IMR-90 (cell line): ENCODE measurements at regions not wholly inside any gene's neighbourhood (a gene's known extent, or its start where the extent isn't known, plus 50 kb on each side); places are given as distances from the start of the nearest gene placed in this dataset.

Source experiments
- CEBPB ChIP-seq: IDR thresholded peaks from 2 replicates; pipeline ENCODE4 v1.6.1; 2012; ENCODE audit warnings: low read depth, low read length, improper control_type of control experiment
- CTCF ChIP-seq: conservative IDR thresholded peaks from 2 replicates; pipeline ENCODE4 v1.5.1; 2012; ENCODE audit warnings: mild to moderate bottlenecking, low read depth, low read length, improper control_type of control experiment
- MAZ ChIP-seq: IDR thresholded peaks from 2 replicates; pipeline ENCODE4 v1.6.1; 2012; ENCODE audit warnings: low read depth, mild to moderate bottlenecking, low read length, improper control_type of control experiment, moderate library complexity, borderline replicate concordance
- POLR2A ChIP-seq: IDR thresholded peaks from 2 replicates; pipeline ENCODE4 v1.6.1; 2012; ENCODE audit warnings: mild to moderate bottlenecking, low read depth, low read length
- RCOR1 ChIP-seq: IDR thresholded peaks from 2 replicates; pipeline ENCODE4 v1.6.1; 2012; ENCODE audit warnings: mild to moderate bottlenecking, low read length, improper control_type of control experiment; ENCODE audit not compliant: insufficient replicate concordance
- RFX5 ChIP-seq: IDR thresholded peaks from 2 replicates; pipeline ENCODE4 v1.8.0; 2012; ENCODE audit warnings: low read depth, mild to moderate bottlenecking, low read length, moderate library complexity
- SMC3 ChIP-seq: fragments of 150-350 bp; IDR thresholded peaks from 2 replicates; pipeline ENCODE4 v1.6.1; 2016; ENCODE audit warnings: low read depth, mild to moderate bottlenecking, antibody characterized with exemption, low read length, moderate library complexity
- USF2 ChIP-seq: fragments of 150-350 bp; IDR thresholded peaks from 2 replicates; pipeline ENCODE4 v1.6.1; 2017; ENCODE audit warnings: mild to moderate bottlenecking, antibody characterized with exemption, low read length, low read depth

DNA sequence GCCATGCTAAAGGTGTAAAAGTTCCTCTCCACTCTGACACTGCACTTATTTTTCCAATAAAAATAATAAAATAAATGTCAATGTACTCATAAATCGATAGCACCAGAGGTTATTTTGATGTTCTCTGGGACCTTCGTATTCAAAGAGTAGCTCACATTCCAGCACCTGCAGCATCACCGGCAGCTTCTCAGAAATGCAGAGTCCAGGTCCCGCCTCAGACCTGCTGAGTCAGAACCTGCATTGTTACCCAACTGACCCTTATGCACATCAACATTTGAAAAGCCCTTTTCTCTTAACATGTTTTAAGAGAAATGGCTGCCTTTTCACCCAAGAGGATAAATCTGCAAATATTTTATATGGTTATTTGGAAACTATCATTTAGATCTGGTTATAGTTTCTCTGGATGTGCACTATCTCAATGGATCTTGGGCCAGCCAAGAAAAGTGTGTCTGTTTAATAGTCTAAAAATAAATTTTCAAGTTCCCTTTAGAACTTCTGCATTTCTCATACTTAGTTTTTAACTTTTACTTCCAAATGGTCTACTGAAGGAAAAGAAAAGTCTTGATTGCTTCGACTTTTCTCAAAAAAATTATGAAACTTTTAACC is 216.2 kb upstream of the PRDM1 start:
- TF ChIP-seq POLR2A = no peak
- no peak for TF ChIP-seq CTCF
- no peak for TF ChIP-seq CEBPB
- TF ChIP-seq RCOR1 = no peak
- TF ChIP-seq RFX5 = no peak
- no peak for TF ChIP-seq SMC3
- no peak for TF ChIP-seq USF2
- no peak for TF ChIP-seq MAZ
